Panc1 (cell line): ENCODE measurements at regions not wholly inside any gene's neighbourhood (a gene's known extent, or its start where the extent isn't known, plus 50 kb on each side); places are given as distances from the start of the nearest gene placed in this dataset.

Experiments
- CTCF ChIP-seq: fragments of 450-650 bp; IDR thresholded peaks from 2 replicates; pipeline ENCODE4 v1.5.1; 2017; ENCODE audit warnings: mild to moderate bottlenecking
- POLR2AphosphoS5 ChIP-seq: IDR thresholded peaks from 2 replicates; pipeline ENCODE4 v1.6.1; 2012; ENCODE audit warnings: mild to moderate bottlenecking, low read depth, low read length, moderate library complexity
- SIN3A ChIP-seq: IDR thresholded peaks from 2 replicates; pipeline ENCODE4 v1.6.1; 2012; ENCODE audit warnings: low read depth, mild to moderate bottlenecking, low read length, moderate library complexity, borderline replicate concordance; ENCODE audit not compliant: insufficient read depth
- TCF7L2 ChIP-seq: IDR thresholded peaks from 2 replicates; pipeline ENCODE4 v1.6.1; 2011; ENCODE audit warnings: mild to moderate bottlenecking, low read depth, low read length, inconsistent platforms

DNA sequence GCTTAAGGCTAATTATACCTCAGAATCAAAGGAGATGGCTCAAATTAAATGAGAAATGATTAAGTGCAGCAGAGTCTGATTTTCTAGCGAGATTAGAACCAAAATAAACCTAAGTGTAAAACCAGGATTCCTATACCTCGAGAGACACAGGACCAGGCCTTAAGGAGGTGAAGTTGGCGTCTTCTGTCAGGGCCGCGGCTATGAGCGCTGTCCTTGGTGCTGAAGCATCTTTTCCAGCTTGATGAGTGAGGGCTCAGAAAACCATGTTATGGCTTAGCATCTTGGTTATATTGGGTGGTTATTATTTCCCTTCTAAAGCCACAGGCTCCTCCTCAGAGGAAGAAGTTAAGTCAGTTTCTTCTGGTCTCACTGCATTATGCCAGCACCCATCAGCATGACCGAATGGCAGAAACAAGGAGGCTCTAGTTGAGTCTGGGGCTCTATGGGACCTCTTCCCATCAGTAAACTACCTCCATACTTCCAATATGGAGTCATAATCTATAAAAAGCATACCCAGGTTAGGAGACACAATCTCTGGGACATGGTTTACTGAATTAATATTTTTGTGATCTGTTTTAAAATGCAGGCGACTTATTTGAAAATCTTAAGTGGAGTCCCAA is 120.1 kb upstream of the NMNAT3 start:
- TF ChIP-seq POLR2AphosphoS5 (no peak), CTCF (no peak), TCF7L2 (no peak), SIN3A (no peak)
